ENCODE measurements at regions not wholly inside any gene's neighbourhood (a gene's known extent, or its start where the extent isn't known, plus 50 kb on each side); places are given as distances from the start of the nearest gene placed in this dataset.

DNA sequence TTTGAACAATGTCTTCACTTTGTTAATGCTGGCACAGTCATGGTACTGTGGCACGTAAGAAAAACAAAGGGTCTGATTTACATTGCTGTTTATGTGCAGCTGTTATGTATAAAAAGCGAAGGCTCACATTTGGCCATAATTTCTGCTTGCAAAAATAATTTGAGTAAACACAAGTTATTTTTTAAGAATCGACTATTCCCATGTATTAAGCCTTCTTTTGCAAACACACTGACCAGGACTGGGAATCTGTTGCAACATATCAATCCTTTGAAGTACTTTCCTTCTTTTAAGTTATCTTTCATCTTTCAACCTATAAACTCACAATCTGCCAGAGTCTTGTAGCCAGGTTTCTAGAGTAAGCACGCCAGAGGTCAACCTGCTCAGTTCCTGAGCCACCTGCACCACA is 145.4 kb upstream of the BMP4 start:
- Mint-ChIP-seq H3K4me3 (no peak overlapping the region), H3K36me3 (ENCODE audit: insufficient read depth) (no peaks in the 10 kb centered on the region), H3K9me3 (peaks cover 5% of the 10 kb centered on the region), H3K4me1 (no peaks in the 10 kb centered on the region), H3K27me3 (no peaks in the 10 kb centered on the region), H3K27ac (ENCODE audit: low read depth) (no peak overlapping the region)
- no peak for DNase-seq (ENCODE audit: low spot score in 2 of 2)
- no peak for ATAC-seq (replicated peaks; ENCODE audit: extremely low read depth, poor library complexity, severe bottlenecking)

DNA sequence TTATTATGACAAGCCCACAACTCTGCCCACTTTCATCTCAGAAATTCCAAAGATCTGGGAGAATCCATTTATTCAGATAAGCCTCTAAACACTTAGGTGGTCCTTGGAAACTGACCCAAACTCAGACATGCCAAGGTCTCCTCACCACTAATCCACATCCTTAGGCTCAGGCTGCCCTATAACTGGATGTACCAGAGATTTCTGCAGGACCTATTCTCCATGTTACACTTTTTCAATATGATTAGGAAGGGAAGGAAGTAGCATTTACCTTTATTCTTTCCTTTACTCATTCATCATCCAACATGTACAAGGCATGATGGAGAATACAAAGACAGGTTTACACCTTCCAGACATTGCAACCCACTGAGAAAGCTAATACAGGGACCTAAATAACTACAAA is 145.9 kb upstream of the BMP4 start:
- DNase-seq (ENCODE audit: low spot score in 2 of 2) = no peak
- H3K27me3 Mint-ChIP-seq = no peaks in the 10 kb centered on the region
- peaks cover 5% of the 10 kb centered on the region for H3K9me3 Mint-ChIP-seq
- no peak for ATAC-seq (replicated peaks; ENCODE audit: extremely low read depth, poor library complexity, severe bottlenecking)
- H3K27ac Mint-ChIP-seq (ENCODE audit: low read depth) = no peak overlapping the region
- no peaks in the 10 kb centered on the region for H3K4me1 Mint-ChIP-seq
- H3K4me3 Mint-ChIP-seq = no peak overlapping the region
- no peaks in the 10 kb centered on the region for H3K36me3 Mint-ChIP-seq (ENCODE audit: insufficient read depth)

DNA sequence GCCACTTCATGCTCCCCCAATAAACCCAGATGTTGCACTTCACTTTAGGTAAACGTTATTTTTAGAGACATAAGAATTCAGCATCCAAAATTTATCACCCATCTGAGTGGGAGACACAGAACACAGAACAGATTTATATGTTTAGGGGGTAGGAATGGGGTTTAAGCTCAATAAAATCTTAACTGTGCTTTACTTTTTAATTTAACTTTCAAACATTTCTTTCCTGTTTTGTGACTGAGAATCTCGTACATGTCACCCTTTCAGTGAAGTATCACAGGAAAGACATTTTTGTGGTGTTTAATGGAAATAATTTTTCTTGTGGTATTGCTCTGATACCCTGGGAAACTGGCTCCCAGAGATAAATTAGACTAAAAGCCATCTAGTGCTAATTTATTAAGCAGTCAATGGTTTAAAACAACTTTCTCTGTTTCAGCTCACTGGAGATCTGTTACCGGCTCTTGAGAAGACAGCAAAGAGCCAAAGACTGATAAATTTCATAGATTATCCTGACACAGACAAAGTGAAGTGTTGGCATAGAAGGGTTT is 148.0 kb upstream of the BMP4 start:
- DNase-seq (ENCODE audit: low spot score in 2 of 2) (no peak), ATAC-seq (replicated peaks; ENCODE audit: extremely low read depth, poor library complexity, severe bottlenecking) (no peak)
- Mint-ChIP-seq H3K27me3 (no peaks in the 10 kb centered on the region), H3K4me1 (no peaks in the 10 kb centered on the region), H3K4me3 (no peak overlapping the region), H3K27ac (ENCODE audit: low read depth) (no peak overlapping the region), H3K36me3 (ENCODE audit: insufficient read depth) (no peaks in the 10 kb centered on the region), H3K9me3 (peaks cover 5% of the 10 kb centered on the region)

DNA sequence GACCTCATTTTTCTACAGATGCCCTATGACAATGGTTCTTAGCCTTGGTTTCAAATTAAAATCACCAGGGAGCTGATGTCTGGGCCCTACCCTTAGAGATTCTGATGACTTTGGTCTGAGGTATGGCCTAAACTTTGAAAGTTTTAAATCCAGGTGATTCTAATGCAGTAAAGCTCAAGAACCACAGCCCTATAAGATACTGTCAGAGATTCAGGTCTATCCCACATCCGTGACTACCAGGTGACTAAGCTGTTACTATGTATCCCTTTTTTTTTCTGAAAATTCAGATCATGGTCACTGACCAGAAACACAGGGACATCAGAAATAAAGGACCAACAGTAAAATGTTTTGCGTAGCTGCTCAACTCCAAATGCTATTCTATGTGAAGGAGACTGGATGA is 148.8 kb upstream of the BMP4 start:
- DNase-seq (ENCODE audit: low spot score in 2 of 2) (no peak), ATAC-seq (replicated peaks; ENCODE audit: extremely low read depth, poor library complexity, severe bottlenecking) (no peak)
- H3K9me3 Mint-ChIP-seq = peaks cover 5% of the 10 kb centered on the region
- no peaks in the 10 kb centered on the region for H3K27me3 Mint-ChIP-seq
- no peak overlapping the region for H3K4me3 Mint-ChIP-seq
- no peak overlapping the region for H3K27ac Mint-ChIP-seq (ENCODE audit: low read depth)
- no peaks in the 10 kb centered on the region for H3K4me1 Mint-ChIP-seq
- no peaks in the 10 kb centered on the region for H3K36me3 Mint-ChIP-seq (ENCODE audit: insufficient read depth)

DNA sequence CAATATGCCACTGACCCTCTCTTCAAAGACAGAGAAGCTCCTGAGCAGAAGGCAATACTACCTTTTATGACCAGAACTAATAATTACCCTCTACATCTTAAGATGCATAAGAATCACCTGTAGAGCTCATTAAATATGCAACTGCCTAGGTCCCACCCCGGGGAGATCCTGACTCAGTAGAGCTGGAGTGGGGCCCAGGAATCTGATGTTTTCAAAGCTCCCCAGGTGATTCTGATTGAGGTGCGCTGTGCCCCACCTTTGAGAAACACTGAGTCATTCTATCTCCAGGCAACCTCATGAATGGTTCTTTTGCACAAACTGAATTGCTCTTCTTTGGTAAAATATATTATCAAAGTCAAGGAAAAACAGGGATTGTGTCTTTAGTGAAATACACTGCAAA is 149.3 kb upstream of the BMP4 start:
- Mint-ChIP-seq H3K4me1 (no peaks in the 10 kb centered on the region), H3K4me3 (no peak overlapping the region), H3K9me3 (peaks cover 5% of the 10 kb centered on the region), H3K27ac (ENCODE audit: low read depth) (no peak overlapping the region), H3K36me3 (ENCODE audit: insufficient read depth) (no peaks in the 10 kb centered on the region), H3K27me3 (no peaks in the 10 kb centered on the region)
- DNase-seq (ENCODE audit: low spot score in 2 of 2) = no peak
- ATAC-seq (replicated peaks; ENCODE audit: extremely low read depth, poor library complexity, severe bottlenecking) = no peak

DNA sequence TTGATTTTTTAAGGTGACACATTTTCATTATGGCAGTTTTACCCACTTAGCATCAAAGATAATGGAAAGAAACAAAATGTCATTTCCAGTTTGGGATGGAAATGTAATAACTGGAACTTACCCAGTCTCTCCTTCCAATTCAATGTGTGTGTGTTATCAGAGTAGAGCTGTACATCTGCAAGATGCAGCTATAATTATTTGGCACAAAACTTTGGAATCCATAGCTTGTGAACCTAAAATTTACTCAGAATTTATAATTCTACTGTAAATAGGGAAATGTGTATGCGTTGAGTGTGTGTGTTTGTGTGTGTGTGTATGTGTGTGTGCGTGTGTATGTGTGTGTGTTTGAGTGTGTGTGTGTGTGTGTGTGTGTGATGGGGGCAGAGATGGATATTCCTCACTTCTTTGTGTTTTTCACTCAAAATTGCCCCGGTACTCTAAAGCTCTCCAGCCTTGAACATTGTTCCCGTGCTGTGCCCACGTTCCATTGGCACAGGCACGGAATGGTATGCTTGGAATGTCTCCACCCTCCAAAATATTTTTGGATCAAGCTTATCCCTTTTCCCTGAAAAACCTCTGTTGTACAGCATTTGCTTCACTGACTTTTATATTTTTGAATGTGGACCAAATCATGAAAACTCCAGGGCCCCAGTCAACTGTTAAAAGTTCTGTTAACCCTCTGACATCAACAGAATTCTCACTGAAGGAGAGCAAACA is 150.2 kb upstream of the BMP4 start:
- Mint-ChIP-seq H3K4me1 (no peaks in the 10 kb centered on the region), H3K27ac (ENCODE audit: low read depth) (no peak overlapping the region), H3K4me3 (no peak overlapping the region), H3K27me3 (no peaks in the 10 kb centered on the region), H3K36me3 (ENCODE audit: insufficient read depth) (no peaks in the 10 kb centered on the region), H3K9me3 (peaks cover 5% of the 10 kb centered on the region)
- DNase-seq (ENCODE audit: low spot score in 2 of 2) (no peak), ATAC-seq (replicated peaks; ENCODE audit: extremely low read depth, poor library complexity, severe bottlenecking) (no peak)

DNA sequence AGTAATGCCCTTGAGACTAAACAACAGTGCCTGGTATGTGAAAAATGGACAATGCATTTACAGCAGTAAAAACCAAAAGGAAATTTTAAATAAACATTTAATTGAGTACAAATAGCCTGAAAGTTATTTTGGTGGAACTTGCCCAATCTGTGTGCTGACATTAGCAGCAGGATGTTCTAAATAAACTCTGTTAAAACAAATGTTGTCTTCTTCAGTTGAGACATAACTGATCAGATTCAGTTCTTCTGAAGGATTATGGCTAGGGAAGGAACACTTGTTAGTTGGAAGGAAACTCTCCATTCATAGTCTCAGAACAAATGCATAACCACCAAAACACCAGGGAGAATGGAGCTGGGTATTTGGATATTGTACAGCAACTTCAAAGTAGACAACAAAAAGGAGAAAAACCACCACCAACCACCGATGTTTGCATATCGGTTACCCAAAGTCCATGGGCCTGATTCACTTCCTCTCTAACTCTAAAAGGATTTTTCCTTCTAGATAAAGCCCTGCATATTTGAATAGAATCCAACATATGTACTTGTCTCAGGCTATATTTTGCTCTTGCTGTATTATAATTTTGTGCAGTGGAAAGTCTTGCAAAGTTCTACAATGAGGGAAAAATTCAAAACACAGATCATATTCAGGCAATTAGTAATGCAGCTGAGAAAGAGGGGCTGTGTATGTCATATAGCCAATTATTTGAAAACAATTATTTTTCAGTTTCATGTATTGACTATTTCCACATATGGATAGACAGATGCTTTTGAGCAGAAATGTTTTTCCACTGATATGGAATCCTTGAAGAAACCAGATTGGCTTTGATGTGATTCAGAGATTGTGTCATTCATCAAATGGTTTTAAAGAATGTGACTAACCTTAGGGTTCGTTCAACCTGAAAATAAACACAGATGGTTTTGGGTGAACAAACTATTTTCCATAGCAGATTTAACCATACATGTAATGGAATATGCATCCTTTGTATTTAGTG is 152.2 kb upstream of the BMP4 start:
- H3K36me3 Mint-ChIP-seq (ENCODE audit: insufficient read depth) = no peaks in the 10 kb centered on the region
- no peak for DNase-seq (ENCODE audit: low spot score in 2 of 2)
- no peak overlapping the region for H3K27ac Mint-ChIP-seq (ENCODE audit: low read depth)
- ATAC-seq (replicated peaks; ENCODE audit: extremely low read depth, poor library complexity, severe bottlenecking) = no peak
- H3K4me3 Mint-ChIP-seq = no peak overlapping the region
- H3K4me1 Mint-ChIP-seq = no peaks in the 10 kb centered on the region
- no peaks in the 10 kb centered on the region for H3K9me3 Mint-ChIP-seq
- H3K27me3 Mint-ChIP-seq = no peaks in the 10 kb centered on the region

DNA sequence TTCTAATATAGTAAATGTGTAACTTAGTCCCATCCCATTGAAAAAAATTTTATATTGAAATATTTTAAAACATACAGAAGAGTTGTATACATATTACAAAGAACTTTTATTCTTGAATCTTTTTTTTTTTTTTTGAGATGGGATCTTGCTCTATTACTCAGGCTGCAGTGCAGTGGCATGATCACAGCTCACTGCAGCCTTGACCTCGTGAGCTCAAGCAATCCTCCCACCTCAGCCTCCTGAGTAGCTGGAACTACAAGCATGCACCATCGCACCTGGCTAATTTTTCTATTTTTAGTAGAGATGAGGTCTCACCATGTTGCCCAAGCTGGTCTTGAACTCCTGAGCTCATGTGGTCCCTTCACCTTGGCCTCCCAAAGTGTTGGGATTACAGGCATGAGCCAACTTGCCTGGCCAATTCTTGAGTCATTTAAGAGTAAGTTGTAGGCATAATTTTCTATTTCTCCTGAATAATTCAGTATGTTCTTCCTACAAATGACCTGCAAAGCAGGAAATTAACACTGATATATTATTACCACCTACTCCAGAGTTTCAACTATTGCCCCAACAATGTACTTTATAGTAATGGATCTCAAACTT is 153.0 kb upstream of the BMP4 start:
- H3K4me1 Mint-ChIP-seq = no peaks in the 10 kb centered on the region
- H3K27ac Mint-ChIP-seq (ENCODE audit: low read depth) = no peak overlapping the region
- H3K9me3 Mint-ChIP-seq = no peaks in the 10 kb centered on the region
- H3K4me3 Mint-ChIP-seq = no peak overlapping the region
- no peak for DNase-seq (ENCODE audit: low spot score in 2 of 2)
- ATAC-seq (replicated peaks; ENCODE audit: extremely low read depth, poor library complexity, severe bottlenecking) = no peak
- H3K27me3 Mint-ChIP-seq = no peaks in the 10 kb centered on the region
- no peaks in the 10 kb centered on the region for H3K36me3 Mint-ChIP-seq (ENCODE audit: insufficient read depth)

DNA sequence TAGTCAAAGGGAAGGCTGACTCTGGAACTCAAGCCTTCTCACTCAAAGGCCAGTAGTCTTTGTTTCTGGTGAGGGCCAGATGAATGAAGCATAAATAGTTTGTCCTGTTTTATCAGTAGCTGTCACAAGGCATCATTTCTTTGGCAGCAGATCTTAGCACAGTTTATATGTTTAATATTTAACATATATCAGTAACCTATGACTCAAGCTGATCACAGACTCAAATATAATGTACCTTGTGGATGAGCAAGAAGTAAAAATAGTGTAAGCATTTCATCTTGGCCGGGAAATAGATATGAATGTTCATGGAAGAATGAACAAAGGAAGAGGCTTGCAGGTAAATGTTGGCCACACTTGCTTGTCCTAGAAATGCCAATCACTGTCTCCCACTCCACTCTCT is 158.3 kb upstream of the BMP4 start:
- Mint-ChIP-seq H3K9me3 (no peaks in the 10 kb centered on the region), H3K36me3 (ENCODE audit: insufficient read depth) (no peaks in the 10 kb centered on the region), H3K27ac (ENCODE audit: low read depth) (no peak overlapping the region), H3K27me3 (no peaks in the 10 kb centered on the region), H3K4me1 (no peaks in the 10 kb centered on the region), H3K4me3 (no peak overlapping the region)
- ATAC-seq (replicated peaks; ENCODE audit: extremely low read depth, poor library complexity, severe bottlenecking) (no peak), DNase-seq (ENCODE audit: low spot score in 2 of 2) (no peak)

DNA sequence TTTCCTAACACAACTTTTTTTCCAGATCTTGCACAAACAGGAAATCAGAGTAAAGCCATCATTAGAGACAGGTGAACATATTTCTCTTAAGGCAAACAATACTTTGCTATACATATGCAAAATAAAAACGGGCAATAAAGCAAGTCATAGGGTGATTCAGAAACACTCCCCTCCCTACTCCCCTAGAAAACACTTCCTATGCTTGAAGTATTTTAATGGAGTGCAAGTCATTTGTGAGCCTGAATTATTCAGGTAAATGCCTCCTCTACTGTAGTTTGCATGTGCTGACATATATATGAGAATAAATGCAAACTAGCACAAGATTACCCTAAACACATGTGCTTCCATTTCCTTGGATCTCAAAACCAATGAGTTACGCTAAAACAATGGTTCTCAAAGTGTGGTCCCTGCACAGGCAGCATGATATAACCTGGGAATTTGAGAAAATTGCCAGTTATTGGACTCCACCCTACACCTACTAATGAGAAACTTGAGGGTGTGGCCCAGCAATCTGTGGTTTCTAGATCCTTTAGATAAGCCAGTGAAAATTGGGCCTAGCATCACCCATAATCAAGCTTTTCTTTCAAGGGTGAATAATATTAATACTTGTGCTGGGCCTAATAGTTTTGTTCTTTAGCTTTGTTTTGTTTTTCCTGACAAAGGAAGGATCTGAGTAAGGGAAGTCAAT is 159.7 kb upstream of the BMP4 start:
- no peaks in the 10 kb centered on the region for H3K9me3 Mint-ChIP-seq
- ATAC-seq (replicated peaks; ENCODE audit: extremely low read depth, poor library complexity, severe bottlenecking) (no peak), DNase-seq (ENCODE audit: low spot score in 2 of 2) (no peak)
- H3K4me1 Mint-ChIP-seq = no peaks in the 10 kb centered on the region
- H3K27me3 Mint-ChIP-seq = no peaks in the 10 kb centered on the region
- H3K36me3 Mint-ChIP-seq (ENCODE audit: insufficient read depth) = no peaks in the 10 kb centered on the region
- H3K27ac Mint-ChIP-seq (ENCODE audit: low read depth) = no peak overlapping the region
- H3K4me3 Mint-ChIP-seq = no peak overlapping the region

DNA sequence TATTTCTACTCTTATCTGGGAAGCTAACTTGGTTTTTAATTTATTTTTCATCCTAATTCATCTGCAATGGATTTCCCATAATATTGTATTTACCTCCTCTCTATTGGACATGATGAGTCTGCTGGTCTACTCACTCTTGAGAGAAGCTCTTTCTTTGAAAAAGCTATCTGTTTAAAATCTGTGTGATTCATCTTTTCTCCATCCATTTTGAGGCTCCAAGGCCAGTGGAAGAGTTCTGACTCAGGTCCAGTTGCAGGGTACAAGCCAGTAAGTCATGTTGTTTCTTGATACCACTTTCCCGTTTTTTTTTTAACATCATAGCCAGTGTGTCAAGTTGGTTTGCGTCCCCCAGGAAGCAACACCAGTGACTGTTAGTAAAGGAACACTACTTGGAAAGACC is 160.3 kb upstream of the BMP4 start:
- DNase-seq (ENCODE audit: low spot score in 2 of 2) = no peak
- H3K4me3 Mint-ChIP-seq = no peak overlapping the region
- no peaks in the 10 kb centered on the region for H3K27me3 Mint-ChIP-seq

DNA sequence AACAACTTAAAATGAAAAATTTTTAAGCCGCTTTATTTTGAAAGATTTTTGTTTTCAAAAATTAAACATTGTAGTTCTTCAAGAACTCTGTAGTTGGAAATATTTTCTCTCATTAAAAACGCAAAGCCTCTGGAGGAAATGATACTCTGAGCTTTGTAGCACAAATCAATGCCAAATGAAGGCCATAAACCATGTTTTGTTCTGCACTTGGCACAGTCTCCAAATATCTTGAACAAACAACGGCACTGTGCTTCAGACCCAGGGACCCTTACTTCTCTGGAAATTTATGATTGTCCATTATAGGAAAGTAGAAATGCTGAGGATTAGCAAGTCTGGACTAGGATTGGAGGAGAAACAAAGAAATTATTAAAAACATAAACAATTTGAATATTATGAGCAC is 160.8 kb upstream of the BMP4 start:
- Mint-ChIP-seq H3K4me3 (no peak overlapping the region), H3K36me3 (ENCODE audit: insufficient read depth) (no peaks in the 10 kb centered on the region), H3K27me3 (no peaks in the 10 kb centered on the region), H3K4me1 (no peaks in the 10 kb centered on the region), H3K27ac (ENCODE audit: low read depth) (no peak overlapping the region), H3K9me3 (no peaks in the 10 kb centered on the region)
- ATAC-seq (replicated peaks; ENCODE audit: extremely low read depth, poor library complexity, severe bottlenecking) (no peak), DNase-seq (ENCODE audit: low spot score in 2 of 2) (no peak)

More for the DNA sequence above, 160.3 kb upstream of the BMP4 start:
- ATAC-seq (replicated peaks; ENCODE audit: extremely low read depth, poor library complexity, severe bottlenecking) = no peak
- Mint-ChIP-seq H3K4me1 (no peaks in the 10 kb centered on the region), H3K27ac (ENCODE audit: low read depth) (no peak overlapping the region), H3K9me3 (no peaks in the 10 kb centered on the region), H3K36me3 (ENCODE audit: insufficient read depth) (no peaks in the 10 kb centered on the region)

Data from central memory CD8-positive, alpha-beta T cell (primary cell).